Astrocyte of the spinal cord (primary cell): ENCODE measurements at regions not wholly inside any gene's neighbourhood (a gene's known extent, or its start where the extent isn't known, plus 50 kb on each side); places are given as distances from the start of the nearest gene placed in this dataset.
"Not testable (repeated sequence)": the region's sequence is repeated elsewhere in the genome, so short reads cannot be mapped to it uniquely, and the experiment has no call there.

Source experiments
- DNase-seq: peaks from one replicate; pipeline ENCODE4 v3.0.0; 2011; ENCODE audit warnings: low read depth, low spot score
- H3K4me3 ChIP-seq: 2 replicates; pipeline ENCODE4 v1.5.1; 2011; ENCODE audit warnings: low read depth, mild to moderate bottlenecking, low read length, moderate library complexity
- in situ Hi-C: cut with HindIII; loops from 2 replicates; pipeline ENCODE4 v1.10.0; 2017; ENCODE audit warnings: low sequenced_read_pairs
- TF ChIP-seq, protein P1 (sequence below): IDR thresholded peaks from 2 replicates; pipeline ENCODE4 v1.5.1; 2012; ENCODE audit warnings: low read depth, mild to moderate bottlenecking, low read length, inconsistent platforms

DNA sequence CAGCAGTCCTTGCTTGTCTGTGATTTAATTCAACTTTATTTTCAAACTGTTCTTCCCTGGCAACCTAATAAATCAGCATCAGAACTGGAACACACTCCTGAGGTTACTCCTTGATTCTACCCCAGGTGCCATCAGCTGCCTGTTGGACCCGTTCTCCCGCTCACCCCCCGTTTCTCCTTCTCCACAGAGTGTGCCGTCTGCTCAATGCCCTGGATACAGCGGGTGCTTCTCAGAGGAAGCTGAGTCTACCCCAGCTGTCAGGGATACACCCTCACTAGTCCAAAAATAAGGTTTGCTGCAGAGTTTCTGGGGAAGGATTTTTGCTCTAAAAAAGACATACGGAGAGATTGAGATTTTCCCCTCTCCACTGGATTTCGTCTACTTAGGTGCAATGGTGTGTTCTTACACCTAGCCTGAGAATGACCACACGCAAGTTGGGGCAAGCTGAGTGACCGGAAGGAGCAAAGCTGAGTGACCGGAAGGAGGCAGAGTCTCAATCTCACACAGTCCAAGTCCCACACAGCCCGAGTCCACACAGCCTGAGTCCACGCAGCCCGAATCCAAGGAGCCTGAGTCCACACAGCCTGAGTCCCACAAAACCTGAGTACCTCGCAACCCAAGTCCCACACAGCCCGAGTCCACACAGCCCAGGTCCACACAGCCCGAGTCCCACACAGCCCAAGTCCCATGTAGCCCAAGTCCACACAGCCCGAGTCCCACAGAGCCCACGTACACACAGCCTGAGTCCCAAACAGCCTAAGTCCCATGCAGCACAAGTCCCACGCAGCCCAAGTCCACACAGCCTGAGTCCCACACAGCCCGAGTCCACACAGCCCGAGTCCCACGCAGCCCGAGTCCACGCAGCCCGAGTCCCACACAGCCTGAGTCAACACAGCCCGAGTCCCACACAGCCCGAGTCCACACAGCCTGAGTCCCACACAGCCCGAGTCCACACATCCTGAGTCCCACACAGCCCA lies 58.6 kb upstream of the DACT2 start:
- TF ChIP-seq, protein P1, sequence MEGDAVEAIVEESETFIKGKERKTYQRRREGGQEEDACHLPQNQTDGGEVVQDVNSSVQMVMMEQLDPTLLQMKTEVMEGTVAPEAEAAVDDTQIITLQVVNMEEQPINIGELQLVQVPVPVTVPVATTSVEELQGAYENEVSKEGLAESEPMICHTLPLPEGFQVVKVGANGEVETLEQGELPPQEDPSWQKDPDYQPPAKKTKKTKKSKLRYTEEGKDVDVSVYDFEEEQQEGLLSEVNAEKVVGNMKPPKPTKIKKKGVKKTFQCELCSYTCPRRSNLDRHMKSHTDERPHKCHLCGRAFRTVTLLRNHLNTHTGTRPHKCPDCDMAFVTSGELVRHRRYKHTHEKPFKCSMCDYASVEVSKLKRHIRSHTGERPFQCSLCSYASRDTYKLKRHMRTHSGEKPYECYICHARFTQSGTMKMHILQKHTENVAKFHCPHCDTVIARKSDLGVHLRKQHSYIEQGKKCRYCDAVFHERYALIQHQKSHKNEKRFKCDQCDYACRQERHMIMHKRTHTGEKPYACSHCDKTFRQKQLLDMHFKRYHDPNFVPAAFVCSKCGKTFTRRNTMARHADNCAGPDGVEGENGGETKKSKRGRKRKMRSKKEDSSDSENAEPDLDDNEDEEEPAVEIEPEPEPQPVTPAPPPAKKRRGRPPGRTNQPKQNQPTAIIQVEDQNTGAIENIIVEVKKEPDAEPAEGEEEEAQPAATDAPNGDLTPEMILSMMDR: no peak
- no peak overlapping the region for H3K4me3 ChIP-seq
- no peak for DNase-seq
- in situ Hi-C loops: no loop called here

DNA sequence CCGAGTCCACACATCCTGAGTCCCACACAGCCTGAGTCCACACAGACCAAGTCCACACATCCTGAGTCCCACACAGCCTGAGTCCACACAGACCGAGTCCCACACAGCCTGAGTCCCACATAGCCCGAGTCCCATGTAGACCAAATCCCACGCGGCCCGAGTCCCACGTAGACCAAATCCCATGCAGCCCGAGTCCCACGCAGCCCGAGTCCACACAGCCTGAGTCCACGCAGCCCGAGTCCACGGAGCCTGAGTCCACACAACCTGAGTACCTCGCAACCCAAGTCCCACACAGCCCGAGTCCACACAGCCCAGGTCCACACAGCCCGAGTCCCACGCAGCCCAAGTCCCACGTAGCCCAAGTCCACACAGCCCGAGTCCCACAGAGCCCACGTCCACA lies 60.0 kb upstream of the DACT2 start:
- in situ Hi-C loops, DNase-seq, H3K4me3 ChIP-seq: not testable (repeated sequence)

DNA sequence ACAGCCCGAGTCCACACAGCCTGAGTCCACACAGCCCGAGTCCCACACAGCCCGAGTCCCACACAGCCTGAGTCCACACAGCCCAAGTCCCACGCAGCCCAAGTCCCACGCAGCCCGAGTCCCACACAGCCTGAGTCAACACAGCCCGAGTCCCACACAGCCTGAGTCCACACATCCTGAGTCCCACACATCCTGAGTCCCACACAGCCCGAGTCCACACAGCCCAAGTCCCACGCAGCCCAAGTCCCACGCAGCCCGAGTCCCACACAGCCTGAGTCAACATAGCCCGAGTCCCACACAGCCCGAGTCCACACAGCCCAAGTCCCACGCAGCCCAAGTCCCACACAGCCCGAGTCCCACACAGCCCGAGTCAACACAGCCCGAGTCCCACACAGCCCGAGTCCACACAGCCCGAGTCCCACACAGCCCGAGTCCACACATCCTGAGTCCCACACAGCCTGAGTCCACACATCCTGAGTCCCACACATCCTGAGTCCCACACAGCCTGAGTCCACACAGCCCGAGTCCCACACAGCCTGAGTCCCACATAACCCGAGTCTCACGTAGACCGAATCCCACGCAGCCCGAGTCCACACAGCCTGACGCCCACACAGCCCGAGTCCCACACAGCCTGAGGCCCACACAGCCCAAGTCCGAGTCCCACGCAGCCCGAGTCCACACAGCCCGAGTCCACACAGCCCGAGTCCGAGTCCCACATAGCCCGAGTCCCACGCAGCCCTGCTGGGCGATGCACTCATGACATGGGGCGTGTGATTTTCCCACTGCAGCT lies 60.6 kb upstream of the SMOC2 start:
- DNase-seq, H3K4me3 ChIP-seq, in situ Hi-C loops: not testable (repeated sequence)

DNA sequence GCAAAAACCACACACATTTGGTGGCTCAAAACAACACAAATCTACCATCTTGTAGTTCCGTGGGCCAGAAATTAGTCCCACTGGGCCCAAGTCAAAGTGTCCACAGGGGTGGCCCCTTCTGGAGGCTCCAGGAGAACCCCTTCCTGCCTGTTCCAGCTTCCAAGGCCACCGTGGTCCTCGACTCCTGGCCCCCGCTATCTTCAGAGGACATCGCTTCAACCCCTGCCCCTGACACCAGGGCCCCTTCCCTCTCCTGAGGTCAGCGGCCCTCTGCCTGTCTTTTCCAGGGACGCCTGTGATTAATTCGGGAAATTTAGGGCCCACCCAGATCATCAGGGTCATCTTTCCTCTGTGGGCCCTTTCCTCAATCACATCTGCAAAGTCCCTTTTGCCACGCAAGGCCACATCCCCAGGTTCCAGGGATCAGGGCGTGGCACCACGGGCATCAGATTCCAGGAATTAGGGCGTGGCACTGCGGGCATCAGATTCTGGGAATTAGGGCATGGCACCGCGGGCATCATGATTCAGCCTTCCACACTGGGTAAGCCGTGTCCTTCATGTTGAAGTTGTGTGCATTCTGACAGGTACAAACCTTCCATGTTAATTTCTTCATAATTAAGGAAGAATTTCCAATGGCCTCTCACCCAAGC lies 59.9 kb upstream of the SMOC2 start:
- TF ChIP-seq, protein P1: no peak
- no peak overlapping the region for H3K4me3 ChIP-seq
- in situ Hi-C loops: no loop called here
- DNase-seq: no peak

DNA sequence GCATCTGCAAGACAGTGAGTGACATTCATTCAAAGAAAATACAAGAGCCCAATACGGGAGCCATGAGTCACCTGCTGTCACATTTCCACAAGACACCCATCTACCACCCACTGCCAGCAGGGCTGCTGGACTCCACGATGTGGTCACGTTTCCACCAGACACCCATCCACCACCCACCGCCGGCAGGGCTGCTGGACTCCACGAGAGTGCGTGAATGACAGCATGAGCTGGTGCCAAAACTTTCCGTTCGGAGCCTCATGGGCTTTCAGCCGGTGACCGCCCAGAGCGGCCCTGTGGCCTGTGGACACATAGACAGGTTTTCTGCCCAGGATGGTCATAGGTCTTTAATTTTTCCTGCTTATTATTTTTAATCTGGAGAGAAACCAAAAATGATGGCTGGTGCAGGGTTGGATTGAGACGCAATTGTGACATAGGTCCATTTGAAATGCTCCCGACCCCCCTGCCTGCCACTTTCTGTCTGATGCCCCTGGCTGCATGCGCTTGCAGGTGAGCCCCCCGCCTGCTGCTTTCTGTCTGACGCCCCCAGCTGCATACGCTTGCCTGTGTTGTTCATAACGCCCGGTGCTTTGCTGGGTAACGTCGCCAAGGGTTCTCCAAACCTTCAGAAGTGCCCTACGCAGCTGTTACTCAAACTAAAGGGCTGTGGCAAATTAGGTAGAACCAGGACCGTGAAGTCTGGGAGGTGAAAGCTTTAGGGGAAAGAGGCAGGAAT lies 59.1 kb upstream of the SMOC2 start:
- DNase-seq: no peak
- TF ChIP-seq, protein P1: no peak
- H3K4me3 ChIP-seq: no peak overlapping the region
- in situ Hi-C loops: no loop called here

DNA sequence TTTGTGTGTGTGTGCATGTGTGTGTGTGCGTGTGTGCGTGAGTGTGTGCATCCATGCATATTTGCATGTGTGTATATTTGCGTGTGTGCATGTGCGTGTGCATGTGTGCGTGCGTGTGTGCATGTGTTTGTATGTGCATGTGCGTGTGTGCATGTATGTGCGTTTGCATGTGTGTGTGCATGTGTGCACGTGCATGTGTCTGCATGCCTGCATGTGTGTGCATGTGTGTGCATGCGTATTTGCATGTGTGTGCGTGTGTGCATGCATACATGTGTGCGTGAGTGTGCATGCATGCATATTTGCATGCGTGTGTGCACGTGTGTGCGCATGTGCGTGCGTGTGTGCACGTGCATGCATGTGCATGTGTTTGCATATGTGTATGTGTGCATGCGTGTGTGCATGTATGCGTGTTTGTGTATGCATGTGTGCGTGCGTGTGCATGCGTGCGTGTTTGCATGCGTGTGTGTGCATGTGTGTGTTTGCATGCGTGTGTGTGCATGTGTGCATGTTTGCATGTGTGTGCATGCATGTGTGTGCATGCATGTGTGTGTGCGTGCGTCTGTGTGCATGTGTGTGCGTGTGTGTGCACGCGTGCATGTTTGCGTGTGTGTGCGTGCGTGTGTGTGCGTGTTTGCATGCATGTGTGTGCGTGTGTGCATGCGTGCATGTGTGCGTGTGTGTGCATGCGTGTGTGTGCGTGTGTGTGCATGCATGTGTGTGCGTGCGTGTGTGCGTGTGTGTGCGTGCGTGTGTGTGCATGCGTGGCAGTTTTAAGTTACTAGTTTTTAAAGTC lies 57.7 kb upstream of the SMOC2 start:
- in situ Hi-C loops: no loop called here
- TF ChIP-seq, protein P1: no peak
- no peak for DNase-seq
- H3K4me3 ChIP-seq: no peak overlapping the region
